HCT116 (cell line): ENCODE measurements at regions not wholly inside any gene's neighbourhood (a gene's known extent, or its start where the extent isn't known, plus 50 kb on each side); places are given as distances from the start of the nearest gene placed in this dataset.

Source experiments
- ATAC-seq: fragments of 200-7000 bp; cut with Tn5 transposase; 2 replicates; pipeline ENCODE4 v1.9.1; 2020; ENCODE audit warnings: mild to moderate bottlenecking, moderate library complexity
- BruUV-seq: library from RNA; stranded (reverse); fragments of 400-500 nt; replicated peaks from 2 replicates; lab custom pipeline; 2021; lab: Mats Ljungman, UMichigan
- CTCF ChIA-PET: fragments of 300-600 bp; sonication (Branson Sonifier 250); formaldehyde crosslinking; loops from one replicate; lab custom pipeline; 2021; ENCODE audit warnings: antibody characterized with exemption; lab: Charles Lee
- POLR2A ChIA-PET: fragments of 300-600, 350-600 bp; sonication (Branson Sonifier 250); formaldehyde crosslinking; loops from one replicate; lab custom pipeline; 2021; ENCODE audit warnings: antibody characterized with exemption; lab: Charles Lee
- RAD21 ChIA-PET, 2 experiments: fragments of 300-600 bp; sonication (Branson Sonifier 250); formaldehyde crosslinking; loops; one replicate each; lab custom pipeline; 2023; ENCODE audit warnings: low total read pairs in 2 of 2; ENCODE audit not compliant: uncharacterized antibody in 2 of 2, unreplicated experiment in 2 of 2, low non-redundant PET in 1 of 2; lab: Charles Lee
- DNase-seq: peaks from one replicate; pipeline ENCODE4 v3.0.0-alpha.2; 2010; ENCODE audit warnings: low read depth, low spot score
- H2AFZ ChIP-seq: fragments of 200-600 bp; shearing (Covaris generic), sonication (generic); 2 replicates; pipeline ENCODE4 v1.6.1; 2017; ENCODE audit warnings: low read depth, mixed run types, mixed read lengths, antibody characterized with exemption, low read length; ENCODE audit not compliant: poor library complexity, severe bottlenecking
- H3K27ac ChIP-seq: 2 replicates; pipeline ENCODE4 v1.5.1; 2012; ENCODE audit warnings: low read depth, low read length
- H3K27me3 ChIP-seq: fragments of 200-600 bp; sonication (generic); 2 replicates; pipeline ENCODE4 v1.6.1; 2016; ENCODE audit warnings: mixed run types, low read length, mixed read lengths; ENCODE audit not compliant: insufficient read depth
- H3K36me3 ChIP-seq, 2 experiments: fragments of 200-500 bp in 1 of 2; fragments of 200-600 bp in 1 of 2; sonication (Bioruptor generic) in 1 of 2; sonication (generic) in 1 of 2; 2 replicates each; pipeline versions ENCODE4 v1.5.1 to v1.6.1; 2014 to 2016; ENCODE audit warnings: low read length in 2 of 2, inconsistent platforms in 1 of 2, mixed read lengths in 1 of 2, mixed run types in 1 of 2; ENCODE audit not compliant: insufficient read depth in 2 of 2, control insufficient read depth in 1 of 2
- H3K4me1 ChIP-seq, 2 experiments: fragments of 200-600 bp in 1 of 2; sonication (generic) in 1 of 2; 2 replicates each; pipeline versions ENCODE4 v1.5.1 to v1.6.1; 2012 to 2017; ENCODE audit warnings: low read length in 2 of 2, inconsistent platforms in 1 of 2, mild to moderate bottlenecking in 1 of 2, mixed read lengths in 1 of 2, mixed run types in 1 of 2, moderate library complexity in 1 of 2; ENCODE audit not compliant: insufficient read depth in 2 of 2, control insufficient read depth in 1 of 2
- H3K4me2 ChIP-seq: fragments of 200-600 bp; sonication (generic); 2 replicates; pipeline ENCODE4 v1.6.1; 2017; ENCODE audit warnings: mixed run types, low read length, mixed read lengths
- H3K4me3 ChIP-seq, 2 experiments: fragments of 200-600 bp in 1 of 2; sonication (generic) in 1 of 2; replicated peaks in 1 of 2; 2 replicates each; pipeline ENCODE4 v1.5.1; 2011 to 2016; ENCODE audit warnings: low read length in 2 of 2, control low read depth in 1 of 2, low read depth in 1 of 2, mild to moderate bottlenecking in 1 of 2, mixed read lengths in 1 of 2, mixed run types in 1 of 2
- H3K79me2 ChIP-seq: fragments of 200-600 bp; sonication (generic); 2 replicates; pipeline ENCODE4 v1.6.1; 2017; ENCODE audit warnings: mild to moderate bottlenecking, mixed run types, low read length, moderate library complexity, mixed read lengths; ENCODE audit not compliant: insufficient read depth
- H3K9ac ChIP-seq: fragments of 200-600 bp; sonication (generic); 2 replicates; pipeline ENCODE4 v1.6.1; 2016; ENCODE audit warnings: low read length, mixed read lengths
- H3K9me2 ChIP-seq: fragments of 200-600 bp; sonication (generic), shearing (Covaris generic); 2 replicates; pipeline ENCODE4 v1.6.1; 2017; ENCODE audit warnings: mixed run types, mild to moderate bottlenecking, moderate library complexity; ENCODE audit not compliant: insufficient read depth
- H3K9me3 ChIP-seq, 2 experiments: fragments of 200-500 bp in 1 of 2; fragments of 200-600 bp in 1 of 2; sonication (Bioruptor generic) in 1 of 2; sonication (generic) in 1 of 2; 2 replicates each; pipeline ENCODE4 v1.6.1; 2014 to 2017; ENCODE audit warnings: low read length in 2 of 2, mixed read lengths in 2 of 2, inconsistent platforms in 1 of 2, low read depth in 1 of 2, mild to moderate bottlenecking in 1 of 2, mixed run types in 1 of 2, moderate library complexity in 1 of 2; ENCODE audit not compliant: control insufficient read depth in 1 of 2, insufficient read depth in 1 of 2
- H4K20me1 ChIP-seq: fragments of 200-600 bp; sonication (generic), shearing (Covaris generic); 2 replicates; pipeline ENCODE4 v1.6.1; 2017; ENCODE audit warnings: mixed run types, mild to moderate bottlenecking, moderate library complexity; ENCODE audit not compliant: insufficient read depth
- CEBPB ChIP-seq: IDR thresholded peaks from 2 replicates; pipeline ENCODE4 v1.6.1; 2012; ENCODE audit warnings: low read depth
- ELF1 ChIP-seq: IDR thresholded peaks from 2 replicates; pipeline ENCODE4 v1.6.1; 2012; ENCODE audit warnings: low read depth, borderline replicate concordance
- EZH2 ChIP-seq: fragments of 200-600 bp; sonication (generic); IDR thresholded peaks from 2 replicates; pipeline ENCODE4 v1.6.1; 2017; ENCODE audit warnings: antibody characterized with exemption, mixed run types
- EZH2phosphoT487 ChIP-seq: fragments of 200-600 bp; IDR thresholded peaks from 2 replicates; pipeline ENCODE4 v1.6.1; 2018; ENCODE audit warnings: antibody characterized with exemption, borderline replicate concordance
- FOSL1 ChIP-seq: IDR thresholded peaks from 2 replicates; pipeline ENCODE4 v1.6.1; 2012; ENCODE audit warnings: low read depth
- MAX ChIP-seq: IDR thresholded peaks from 2 replicates; pipeline ENCODE4 v1.6.1; 2012
- POLR2A ChIP-seq: IDR thresholded peaks from 2 replicates; pipeline ENCODE4 v1.7.0; 2011; ENCODE audit warnings: borderline replicate concordance; ENCODE audit not compliant: insufficient read depth, insufficient read length; ENCODE audit errors: extremely low read depth
- POLR2AphosphoS5 ChIP-seq: IDR thresholded peaks from 2 replicates; pipeline ENCODE4 v1.6.1; 2011; ENCODE audit warnings: mild to moderate bottlenecking, low read depth, low read length, moderate library complexity
- RAD21 ChIP-seq: IDR thresholded peaks from 2 replicates; pipeline ENCODE4 v1.6.1; 2012; ENCODE audit warnings: low read depth, mild to moderate bottlenecking
- REST ChIP-seq: IDR thresholded peaks from 2 replicates; pipeline ENCODE4 v1.6.1; 2012; ENCODE audit warnings: low read depth
- SIN3A ChIP-seq: IDR thresholded peaks from 2 replicates; pipeline ENCODE4 v1.6.1; 2012; ENCODE audit warnings: low read depth
- SRF ChIP-seq: IDR thresholded peaks from 2 replicates; pipeline ENCODE4 v1.6.1; 2012; ENCODE audit warnings: low read depth
- TCF7L2 ChIP-seq: IDR thresholded peaks from 2 replicates; pipeline ENCODE4 v1.7.0; 2011; ENCODE audit warnings: borderline replicate concordance, inconsistent platforms; ENCODE audit not compliant: insufficient read depth, insufficient read length; ENCODE audit errors: extremely low read depth
- YY1 ChIP-seq: IDR thresholded peaks from 2 replicates; pipeline ENCODE4 v1.6.1; 2011; ENCODE audit warnings: low read length, low read depth, moderate library complexity, mild to moderate bottlenecking; ENCODE audit not compliant: insufficient replicate concordance; ENCODE audit errors: extremely low read depth
- ZNF274 ChIP-seq: fragments of 200-500 bp; sonication (Bioruptor generic); IDR thresholded peaks from 2 replicates; pipeline ENCODE4 v1.6.1; 2014; ENCODE audit warnings: mild to moderate bottlenecking, low read depth, low read length, inconsistent platforms
- intact Hi-C: fragments of 100-400 bp; cut with micrococcal nuclease; formaldehyde crosslinking; loops from 2 replicates; pipeline ENCODE4 v1.10.0; 2022

GRCh38 chr12:107580750-107581618 lies 104.6 kb upstream of the PWP1 start:
- Histone ChIP-seq H3K27me3 (no peaks in the 10 kb centered on the region), H4K20me1 (no peaks in the 10 kb centered on the region), H3K4me3 (no peak overlapping the region), H3K79me2 (no peaks in the 10 kb centered on the region), H3K27ac (no peak overlapping the region), H3K9me3 (no peaks in the 10 kb centered on the region), H3K4me2 (no peak overlapping the region), H3K36me3 (no peaks in the 10 kb centered on the region), H3K9me2 (no peaks in the 10 kb centered on the region), H3K9ac (no peak overlapping the region), H3K4me1 (no peaks in the 10 kb centered on the region), H2AFZ (no peak overlapping the region)
- CTCF ChIA-PET, result no interaction called here
- RAD21 ChIA-PET, result no interaction called here
- TF ChIP-seq ELF1 (no peak), EZH2phosphoT487 (no peak), SIN3A (no peak), FOSL1 (no peak), RAD21 (no peak), MAX (no peak), CEBPB (no peak), REST (no peak), POLR2A (no peak), TCF7L2 (no peak), YY1 (no peak), EZH2 (no peak), SRF (no peak), ZNF274 (no peak), POLR2AphosphoS5 (no peak)
- no TSS peak for BruUV-seq
- ATAC-seq (no peak), DNase-seq (no peak)
- intact Hi-C loops, result no loop called here
- POLR2A ChIA-PET, result no interaction called here
